ENCODE measurements at regions not wholly inside any gene's neighbourhood (a gene's known extent, or its start where the extent isn't known, plus 50 kb on each side); places are given as distances from the start of the nearest gene placed in this dataset.

DNA sequence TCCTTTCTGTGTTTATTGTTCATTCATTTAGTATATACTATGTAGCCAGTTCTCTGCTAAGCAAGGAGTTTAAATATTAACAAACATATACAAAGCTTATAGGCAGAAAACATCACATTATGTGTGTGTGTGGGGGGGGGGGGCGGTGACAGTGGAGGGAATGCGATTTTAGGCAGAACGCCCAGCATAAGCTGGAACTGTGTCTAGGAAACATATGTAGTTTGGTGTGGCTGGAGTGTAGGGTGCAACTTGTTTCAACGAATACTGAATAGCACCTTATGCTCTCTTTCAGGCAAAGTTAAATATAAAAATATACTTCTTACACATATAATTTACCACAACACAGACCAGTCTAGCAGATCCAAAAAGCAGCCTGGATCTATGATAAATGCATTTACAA lies 980.6 kb downstream of the SLC6A15 start:
- TF ChIP-seq, protein P1, sequence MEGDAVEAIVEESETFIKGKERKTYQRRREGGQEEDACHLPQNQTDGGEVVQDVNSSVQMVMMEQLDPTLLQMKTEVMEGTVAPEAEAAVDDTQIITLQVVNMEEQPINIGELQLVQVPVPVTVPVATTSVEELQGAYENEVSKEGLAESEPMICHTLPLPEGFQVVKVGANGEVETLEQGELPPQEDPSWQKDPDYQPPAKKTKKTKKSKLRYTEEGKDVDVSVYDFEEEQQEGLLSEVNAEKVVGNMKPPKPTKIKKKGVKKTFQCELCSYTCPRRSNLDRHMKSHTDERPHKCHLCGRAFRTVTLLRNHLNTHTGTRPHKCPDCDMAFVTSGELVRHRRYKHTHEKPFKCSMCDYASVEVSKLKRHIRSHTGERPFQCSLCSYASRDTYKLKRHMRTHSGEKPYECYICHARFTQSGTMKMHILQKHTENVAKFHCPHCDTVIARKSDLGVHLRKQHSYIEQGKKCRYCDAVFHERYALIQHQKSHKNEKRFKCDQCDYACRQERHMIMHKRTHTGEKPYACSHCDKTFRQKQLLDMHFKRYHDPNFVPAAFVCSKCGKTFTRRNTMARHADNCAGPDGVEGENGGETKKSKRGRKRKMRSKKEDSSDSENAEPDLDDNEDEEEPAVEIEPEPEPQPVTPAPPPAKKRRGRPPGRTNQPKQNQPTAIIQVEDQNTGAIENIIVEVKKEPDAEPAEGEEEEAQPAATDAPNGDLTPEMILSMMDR (IDR thresholded peaks at IDR 0.05; ENCODE audit: borderline replicate concordance, extremely low read depth, low read length, poor library complexity, severe bottlenecking) = no peak
- TF ChIP-seq EZH2 (IDR thresholded peaks at IDR 0.05; ENCODE audit: borderline replicate concordance, low read depth, low read length, severe bottlenecking) = no peak

Data from DND-41 (cell line).